VCaP (cell line): ENCODE measurements at regions not wholly inside any gene's neighbourhood (a gene's known extent, or its start where the extent isn't known, plus 50 kb on each side); places are given as distances from the start of the nearest gene placed in this dataset.

Experiments
- H3K27ac ChIP-seq: fragments of 450-650 bp; 2 replicates; pipeline ENCODE4 v1.5.1; 2017
- TF ChIP-seq, protein P1 (sequence below): fragments of 450-650 bp; conservative IDR thresholded peaks from 2 replicates; pipeline ENCODE4 v1.5.1; 2017; ENCODE audit warnings: mild to moderate bottlenecking, moderate library complexity

DNA sequence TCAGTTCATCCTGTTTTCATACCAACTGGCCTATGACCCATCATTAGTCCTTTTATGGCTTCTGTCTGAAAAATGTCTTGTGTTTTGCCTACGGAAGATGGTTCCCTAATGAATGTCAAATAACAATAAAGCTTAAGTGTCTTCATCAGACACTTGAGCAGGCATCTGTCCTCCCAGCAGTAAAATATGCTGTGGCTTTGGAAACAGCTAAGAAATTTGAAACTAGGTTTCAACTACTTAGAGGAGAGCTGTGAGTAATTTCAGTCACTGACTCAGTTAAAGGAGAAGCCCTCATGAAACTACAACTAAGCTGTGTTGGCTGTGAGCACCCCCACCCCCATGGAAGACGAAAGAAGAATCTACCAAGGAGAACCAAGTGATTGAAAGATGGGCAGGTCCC is 409.4 kb upstream of the PPP2R3A start:
- TF ChIP-seq, protein P1, sequence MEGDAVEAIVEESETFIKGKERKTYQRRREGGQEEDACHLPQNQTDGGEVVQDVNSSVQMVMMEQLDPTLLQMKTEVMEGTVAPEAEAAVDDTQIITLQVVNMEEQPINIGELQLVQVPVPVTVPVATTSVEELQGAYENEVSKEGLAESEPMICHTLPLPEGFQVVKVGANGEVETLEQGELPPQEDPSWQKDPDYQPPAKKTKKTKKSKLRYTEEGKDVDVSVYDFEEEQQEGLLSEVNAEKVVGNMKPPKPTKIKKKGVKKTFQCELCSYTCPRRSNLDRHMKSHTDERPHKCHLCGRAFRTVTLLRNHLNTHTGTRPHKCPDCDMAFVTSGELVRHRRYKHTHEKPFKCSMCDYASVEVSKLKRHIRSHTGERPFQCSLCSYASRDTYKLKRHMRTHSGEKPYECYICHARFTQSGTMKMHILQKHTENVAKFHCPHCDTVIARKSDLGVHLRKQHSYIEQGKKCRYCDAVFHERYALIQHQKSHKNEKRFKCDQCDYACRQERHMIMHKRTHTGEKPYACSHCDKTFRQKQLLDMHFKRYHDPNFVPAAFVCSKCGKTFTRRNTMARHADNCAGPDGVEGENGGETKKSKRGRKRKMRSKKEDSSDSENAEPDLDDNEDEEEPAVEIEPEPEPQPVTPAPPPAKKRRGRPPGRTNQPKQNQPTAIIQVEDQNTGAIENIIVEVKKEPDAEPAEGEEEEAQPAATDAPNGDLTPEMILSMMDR, result no peak
- H3K27ac ChIP-seq, result no peak overlapping the region

DNA sequence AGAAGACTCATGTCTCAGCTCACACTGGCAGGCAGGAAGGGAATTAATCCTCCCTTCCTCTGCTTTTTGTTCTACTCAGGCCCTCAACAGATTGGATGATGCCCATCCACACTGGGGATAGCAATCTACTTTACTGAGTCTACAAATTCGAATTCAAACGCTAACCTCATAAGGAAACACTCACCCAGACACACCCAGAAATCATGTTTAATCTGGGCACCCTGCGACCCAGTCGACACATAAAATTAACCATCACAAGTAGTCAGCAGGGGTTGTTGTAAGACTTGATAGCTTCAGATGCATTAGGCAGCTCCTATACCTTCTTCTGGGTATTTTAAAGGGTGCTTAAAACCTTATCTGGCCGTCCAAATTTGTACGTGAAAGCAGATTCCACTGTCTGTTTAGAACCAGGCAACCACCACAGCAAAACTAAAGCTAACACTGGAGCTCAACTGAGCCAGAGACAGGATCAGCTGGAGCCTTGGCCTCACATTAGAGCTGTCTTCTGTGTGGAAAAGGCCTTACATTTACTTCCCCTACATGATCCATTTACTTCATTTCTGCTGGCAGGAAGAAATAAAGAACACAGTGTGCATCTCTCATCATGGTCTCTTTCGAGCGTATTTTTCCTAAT is 407.3 kb upstream of the PPP2R3A start:
- H3K27ac ChIP-seq, result no peak overlapping the region
- TF ChIP-seq, protein P1, result no peak

DNA sequence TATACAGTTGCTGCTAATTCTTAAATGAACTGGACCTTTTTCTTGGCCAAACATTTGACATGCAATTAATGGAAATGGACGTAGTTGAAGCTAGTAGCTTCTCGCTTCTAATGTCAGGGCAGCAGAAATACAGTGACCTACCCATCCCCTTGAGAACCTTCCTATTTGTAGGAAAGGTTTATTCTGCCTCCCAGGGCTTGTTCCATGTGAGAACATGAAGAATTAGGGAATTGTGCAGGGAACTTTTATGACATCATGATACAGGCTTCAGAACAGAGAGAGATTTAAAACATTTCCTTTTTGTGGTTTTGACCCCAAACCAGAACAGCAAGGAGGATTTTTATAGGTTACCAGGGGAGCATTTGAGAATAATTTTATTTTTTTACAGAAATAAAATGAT is 406.6 kb upstream of the PPP2R3A start:
- TF ChIP-seq, protein P1, result no peak
- no peak overlapping the region for H3K27ac ChIP-seq

DNA sequence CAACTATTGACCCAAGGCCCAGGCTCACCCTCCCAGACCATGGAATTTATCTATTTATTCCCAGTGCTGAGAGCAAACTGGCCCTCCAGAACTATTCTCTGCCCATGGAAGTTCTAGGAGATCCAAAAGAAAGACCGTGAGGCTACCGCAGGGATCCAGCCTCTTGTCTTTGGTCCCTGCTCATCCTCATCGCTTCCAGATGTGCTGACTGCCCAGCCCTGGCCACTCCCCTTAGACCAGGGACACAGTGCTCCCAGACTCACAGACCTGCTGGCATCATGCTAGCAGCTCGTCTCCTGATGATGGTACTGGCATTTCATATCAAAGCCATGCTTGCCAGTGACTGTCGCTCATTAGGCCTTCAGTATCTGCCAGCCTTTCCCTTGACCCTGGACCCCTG is 405.7 kb upstream of the PPP2R3A start:
- TF ChIP-seq, protein P1, result no peak
- H3K27ac ChIP-seq, result no peak overlapping the region

DNA sequence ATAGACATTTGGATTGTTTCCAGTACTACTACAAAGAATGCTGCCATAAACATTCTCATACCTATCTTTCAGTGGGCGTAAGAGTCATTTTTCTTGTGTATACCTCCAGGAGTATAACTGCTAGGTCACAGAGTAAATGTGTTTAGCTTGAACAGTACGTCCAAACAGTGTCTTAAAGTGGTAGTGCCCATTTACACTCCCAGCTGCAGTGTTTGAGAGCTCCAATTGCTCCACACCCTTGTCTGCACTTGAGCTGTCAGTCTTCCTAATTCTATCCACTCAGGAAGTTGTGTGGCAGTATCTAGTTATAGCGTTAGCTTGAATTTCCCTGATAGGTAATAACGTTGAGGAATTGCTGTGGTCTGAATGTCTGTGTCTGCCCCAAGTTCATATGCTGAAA is 404.7 kb upstream of the PPP2R3A start:
- TF ChIP-seq, protein P1, result no peak
- H3K27ac ChIP-seq, result no peak overlapping the region

DNA sequence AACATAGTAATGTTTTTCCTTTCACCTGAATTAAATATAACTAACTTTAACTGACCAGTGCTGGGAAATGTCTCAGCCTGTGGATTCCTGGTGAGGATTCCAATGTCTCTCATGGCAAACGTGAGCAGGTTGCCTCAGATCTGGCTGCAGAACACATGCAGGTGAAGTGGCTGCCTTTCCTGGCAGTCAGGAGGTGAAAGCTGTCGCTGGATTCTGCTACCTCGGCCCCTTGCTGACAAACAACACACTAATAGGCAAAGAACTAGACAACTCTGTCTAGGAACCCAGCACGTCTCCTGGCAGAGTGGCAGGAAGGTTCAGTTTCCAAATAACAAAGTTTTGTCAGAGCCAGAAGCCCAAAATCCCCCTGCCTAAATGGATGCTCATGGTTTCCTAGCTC is 400.8 kb upstream of the PPP2R3A start:
- no peak overlapping the region for H3K27ac ChIP-seq
- TF ChIP-seq, protein P1, result no peak

DNA sequence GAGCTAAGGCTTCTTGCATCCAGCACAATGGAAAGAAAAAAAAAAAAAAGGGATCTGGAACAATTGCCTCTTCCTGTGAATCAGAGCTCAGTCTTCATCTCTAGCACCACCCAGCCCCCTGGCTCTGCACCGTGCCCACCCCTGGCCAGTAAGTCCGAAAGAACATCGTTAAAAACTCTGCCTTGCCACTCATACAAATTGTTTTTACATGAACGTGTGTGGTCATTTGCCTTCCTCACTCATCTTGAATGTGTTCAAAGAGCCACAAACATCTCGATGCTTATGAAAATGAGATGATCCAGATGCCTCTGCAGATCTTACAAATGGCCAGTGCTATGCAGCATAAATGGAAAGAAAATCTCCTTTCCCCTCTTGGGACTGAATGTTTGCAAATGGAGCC is 400.0 kb upstream of the PPP2R3A start:
- TF ChIP-seq, protein P1, result no peak
- no peak overlapping the region for H3K27ac ChIP-seq
